GM23248 (cell line): ENCODE measurements at regions not wholly inside any gene's neighbourhood (a gene's known extent, or its start where the extent isn't known, plus 50 kb on each side); places are given as distances from the start of the nearest gene placed in this dataset.

Experiments used
- DNase-seq: peaks from one replicate; pipeline ENCODE4 v3.0.0-alpha.2; 2015
- H2AFZ ChIP-seq: fragments of 200-600 bp; sonication (generic); 2 replicates; pipeline ENCODE4 v1.6.1; 2016; ENCODE audit warnings: antibody characterized with exemption
- H3F3A ChIP-seq: fragments of 200-600 bp; sonication (generic); 2 replicates; pipeline ENCODE4 v1.6.1; 2016; ENCODE audit warnings: mild to moderate bottlenecking, antibody characterized with exemption, mixed run types; ENCODE audit not compliant: insufficient read depth
- H3K27ac ChIP-seq: fragments of 200-600 bp; sonication (generic); 2 replicates; pipeline ENCODE4 v1.5.1; 2016; ENCODE audit warnings: mild to moderate bottlenecking
- H3K27me3 ChIP-seq: fragments of 200-600 bp; sonication (generic); replicated peaks from 2 replicates; pipeline ENCODE4 v1.6.1; 2016; ENCODE audit warnings: mild to moderate bottlenecking; ENCODE audit not compliant: insufficient read depth
- H3K36me3 ChIP-seq: fragments of 200-600 bp; sonication (generic); 2 replicates; pipeline ENCODE4 v1.6.1; 2016; ENCODE audit warnings: low read depth, mild to moderate bottlenecking
- H3K4me1 ChIP-seq: fragments of 200-600 bp; sonication (generic); 2 replicates; pipeline ENCODE4 v1.6.1; 2016; ENCODE audit warnings: mild to moderate bottlenecking; ENCODE audit not compliant: insufficient read depth
- H3K4me2 ChIP-seq: fragments of 200-600 bp; sonication (generic); one replicate; pipeline ENCODE4 v1.6.1; 2016; ENCODE audit warnings: mild to moderate bottlenecking; ENCODE audit not compliant: unreplicated experiment
- H3K4me3 ChIP-seq: fragments of 200-600 bp; sonication (generic); 2 replicates; pipeline ENCODE4 v1.5.1; 2016; ENCODE audit warnings: mild to moderate bottlenecking
- H3K79me2 ChIP-seq: fragments of 200-600 bp; sonication (generic); 2 replicates; pipeline ENCODE4 v1.6.1; 2016; ENCODE audit warnings: mild to moderate bottlenecking; ENCODE audit not compliant: insufficient read depth
- H3K9ac ChIP-seq: fragments of 200-600 bp; sonication (generic); 2 replicates; pipeline ENCODE4 v1.6.1; 2016; ENCODE audit warnings: mild to moderate bottlenecking
- H3K9me2 ChIP-seq: fragments of 200-600 bp; sonication (generic); 2 replicates; pipeline ENCODE4 v1.6.1; 2016; ENCODE audit warnings: mixed run types, mild to moderate bottlenecking, moderate library complexity; ENCODE audit not compliant: insufficient read depth
- H3K9me3 ChIP-seq: fragments of 200-600 bp; sonication (generic); one replicate; pipeline ENCODE4 v1.6.1; 2017; ENCODE audit warnings: low read depth
- H4K20me1 ChIP-seq: fragments of 200-600 bp; sonication (generic); 2 replicates; pipeline ENCODE4 v1.6.0; 2016; ENCODE audit not compliant: insufficient read depth
- EZH2 ChIP-seq: fragments of 200-600 bp; sonication (generic); IDR thresholded peaks from 2 replicates; pipeline ENCODE4 v1.6.1; 2018; ENCODE audit warnings: antibody characterized with exemption, mild to moderate bottlenecking; ENCODE audit not compliant: insufficient read depth, poor library complexity, severe bottlenecking
- EZH2phosphoT487 ChIP-seq: fragments of 200-600 bp; sonication (generic); IDR thresholded peaks from 2 replicates; pipeline ENCODE4 v1.6.1; 2018; ENCODE audit warnings: antibody characterized with exemption, moderate library complexity, mild to moderate bottlenecking, low read depth; ENCODE audit not compliant: insufficient read depth
- WGBS, 2 experiments: methylation state at CpG; one replicate each; pipeline ENCODE4 v1.1.6; 2015 to 2017; ENCODE audit warnings: low lambda C conversion rate in 2 of 2, low coverage in 1 of 2; ENCODE audit errors: missing lambda C conversion rate in 2 of 2; 5-methylcytosine and 5-hydroxymethylcytosine counted together
- in situ Hi-C: fragments of 300-500 bp; cut with MboI; formaldehyde crosslinking; loops from 2 replicates; pipeline ENCODE4 v1.15.0; 2020

DNA sequence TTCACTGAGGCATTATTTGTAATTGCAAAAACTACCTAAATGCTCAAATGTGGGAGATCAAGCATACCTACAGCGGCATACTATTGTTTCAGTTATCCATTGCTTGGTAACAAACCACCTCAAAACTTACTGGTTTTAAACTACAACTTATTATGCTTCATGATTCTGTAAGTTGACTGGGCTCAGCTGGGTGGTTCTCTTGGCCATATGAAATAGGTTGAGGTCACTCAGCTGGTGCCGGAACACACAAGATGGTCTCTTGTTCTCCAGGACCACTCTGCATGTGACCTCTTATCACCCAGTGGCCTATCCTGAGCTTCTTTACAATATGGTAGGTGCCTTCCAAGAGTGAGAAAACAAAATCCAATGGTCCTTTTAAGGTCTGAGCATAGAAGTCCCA, 195.4 kb upstream of the FGGY start:
- DNase-seq, result no peak
- H3K79me2 ChIP-seq, result no peaks in the 10 kb centered on the region
- no peak overlapping the region for H3K4me2 ChIP-seq
- H3K27ac ChIP-seq, result peak overlapping the region; percentile 57
- peaks cover 2% of the 10 kb centered on the region for H3K9me3 ChIP-seq
- H3K9ac ChIP-seq, result no peak overlapping the region
- no peaks in the 10 kb centered on the region for H4K20me1 ChIP-seq
- no peak overlapping the region for H2AFZ ChIP-seq
- H3F3A ChIP-seq, result peaks cover 19% of the 10 kb centered on the region
- in situ Hi-C loops, result no loop called here
- 50% methylated on average over 2 of the region's 2 CpGs for WGBS, 2 experiments
- TF ChIP-seq EZH2 (no peak), EZH2phosphoT487 (no peak)
- peaks cover 11% of the 10 kb centered on the region; the same call in 1 of the 2 replicates for H3K4me1 ChIP-seq
- H3K27me3 ChIP-seq, result no peaks in the 10 kb centered on the region
- no peaks in the 10 kb centered on the region for H3K36me3 ChIP-seq
- H3K9me2 ChIP-seq, result no peaks in the 10 kb centered on the region
- no peak overlapping the region for H3K4me3 ChIP-seq

DNA sequence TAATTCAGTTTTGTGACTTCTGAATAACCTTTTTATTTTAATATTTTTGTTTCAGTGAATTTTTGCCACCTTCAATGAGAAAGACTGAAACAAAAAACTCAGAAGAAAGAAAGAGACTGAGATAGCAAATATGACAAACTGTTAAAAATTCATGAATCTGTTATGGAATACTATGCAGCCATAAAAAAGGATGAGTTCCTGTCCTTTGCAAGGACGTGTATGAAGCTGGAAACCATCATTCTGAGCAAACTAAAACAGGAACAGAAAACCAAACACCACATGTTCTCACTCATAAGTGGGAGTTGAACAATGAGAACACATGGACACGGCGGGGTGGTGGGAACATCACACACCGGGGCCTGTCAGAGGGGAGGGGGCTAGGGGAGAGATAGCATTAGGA, 193.4 kb upstream of the FGGY start:
- no peak overlapping the region for H3K27ac ChIP-seq
- H3K9me3 ChIP-seq, result peaks cover 2% of the 10 kb centered on the region
- H3F3A ChIP-seq, result peaks cover 19% of the 10 kb centered on the region
- no peak overlapping the region for H2AFZ ChIP-seq
- no peaks in the 10 kb centered on the region for H3K36me3 ChIP-seq
- H4K20me1 ChIP-seq, result no peaks in the 10 kb centered on the region
- DNase-seq, result no peak
- H3K4me1 ChIP-seq, result peaks cover 10% of the 10 kb centered on the region; the same call in 1 of the 2 replicates
- no peak overlapping the region for H3K4me2 ChIP-seq
- WGBS, 2 experiments, result 0 to 78% methylated on average over 1 to 4 of the region's 4 CpGs
- H3K79me2 ChIP-seq, result no peaks in the 10 kb centered on the region
- H3K27me3 ChIP-seq, result no peaks in the 10 kb centered on the region
- TF ChIP-seq EZH2, result no peak
- TF ChIP-seq EZH2phosphoT487, result no peak
- no peaks in the 10 kb centered on the region for H3K9me2 ChIP-seq
- in situ Hi-C loops, result no loop called here
- no peak overlapping the region for H3K4me3 ChIP-seq
- no peak overlapping the region for H3K9ac ChIP-seq

DNA sequence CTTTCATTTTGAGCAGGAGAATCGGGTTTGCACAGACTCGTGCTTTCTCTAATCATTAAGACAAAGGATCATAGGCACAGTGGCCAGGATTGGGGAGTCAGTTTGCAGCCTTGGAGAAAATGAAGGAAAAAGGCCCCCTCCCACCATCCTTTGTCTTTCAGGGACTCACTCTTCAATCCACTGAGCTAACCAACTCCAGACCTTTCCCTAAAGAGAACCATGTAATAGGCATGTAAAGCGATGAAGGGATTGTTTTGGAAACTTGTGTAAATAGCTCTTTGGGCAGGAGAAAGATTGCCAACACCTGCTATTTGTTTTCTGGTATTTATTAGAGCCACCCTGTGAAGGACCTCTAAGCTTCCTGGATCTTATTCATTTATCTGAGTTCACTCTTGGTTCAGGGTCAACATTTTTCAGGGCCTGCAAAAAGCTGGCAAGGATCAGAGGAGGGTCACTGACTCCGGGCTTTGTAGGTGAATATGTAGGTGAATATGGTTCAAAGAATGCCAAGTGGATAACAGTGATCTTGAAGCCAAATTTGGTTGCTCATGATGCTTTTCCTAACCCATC, 192.6 kb upstream of the FGGY start:
- in situ Hi-C loops, result no loop called here
- no peak for DNase-seq
- Histone ChIP-seq H3K27ac (no peak overlapping the region), H3F3A (peaks cover 19% of the 10 kb centered on the region), H3K27me3 (no peaks in the 10 kb centered on the region), H3K4me2 (no peak overlapping the region), H4K20me1 (no peaks in the 10 kb centered on the region), H3K4me3 (no peak overlapping the region), H3K9ac (no peak overlapping the region), H3K9me3 (peaks cover 2% of the 10 kb centered on the region), H2AFZ (no peak overlapping the region), H3K79me2 (no peaks in the 10 kb centered on the region), H3K9me2 (no peaks in the 10 kb centered on the region), H3K36me3 (no peaks in the 10 kb centered on the region), H3K4me1 (peaks cover 5% of the 10 kb centered on the region; the same call in 1 of the 2 replicates)
- 47 to 49% methylated on average over 3 to 4 of the region's 4 CpGs for WGBS, 2 experiments
- no peak for TF ChIP-seq EZH2phosphoT487
- TF ChIP-seq EZH2, result no peak

DNA sequence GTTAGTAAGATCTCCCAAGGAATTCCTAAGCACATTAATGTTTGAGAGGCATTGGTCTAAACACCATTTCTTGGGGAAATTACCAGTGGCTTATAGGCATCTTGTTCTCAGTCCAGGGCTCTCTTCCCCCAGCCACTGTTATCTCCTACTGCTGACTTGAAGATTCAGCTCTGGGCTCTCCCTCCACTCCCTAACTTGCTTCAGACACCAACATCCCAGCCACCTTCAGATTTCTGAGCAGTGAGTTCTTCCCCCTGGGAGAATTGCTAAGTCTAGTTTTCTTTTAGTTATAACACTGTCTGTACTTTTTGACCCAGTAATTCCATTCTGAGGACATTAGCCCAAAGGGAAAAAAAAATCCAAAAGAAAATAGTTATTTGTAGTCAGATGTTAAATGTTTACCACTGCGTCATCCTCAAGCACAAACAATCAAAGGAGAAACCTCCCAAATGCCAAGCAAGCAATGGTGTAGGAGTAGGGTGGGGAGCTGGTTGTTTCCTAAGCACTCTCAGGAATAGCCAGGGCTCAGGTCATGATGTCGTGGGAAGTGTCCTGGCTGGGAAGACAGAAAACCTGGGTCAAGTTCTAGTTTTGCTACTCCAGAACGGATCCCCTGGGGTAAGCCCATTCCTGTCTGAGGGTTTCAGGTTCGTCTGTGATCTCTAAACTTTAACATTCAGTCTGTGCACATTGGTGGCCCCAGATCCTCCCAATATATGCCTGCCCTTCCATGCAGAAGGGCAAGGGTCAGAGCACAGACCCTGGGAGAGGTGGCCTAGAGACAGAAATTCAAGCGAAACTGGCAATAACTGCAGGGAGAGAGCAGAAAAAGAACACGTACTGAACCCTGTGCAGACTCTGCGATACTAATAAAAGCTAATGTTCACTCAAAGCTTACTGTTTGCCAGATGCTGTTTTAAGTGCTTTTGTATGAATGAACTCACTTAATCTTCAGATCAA, 191.1 kb upstream of the FGGY start:
- Histone ChIP-seq H2AFZ (0 out of 2 replicates have a peak overlapping the region, but pooled peaks have one; percentile 20), H3K27me3 (no peaks in the 10 kb centered on the region), H3K9ac (no peak overlapping the region), H3K79me2 (no peaks in the 10 kb centered on the region), H4K20me1 (no peaks in the 10 kb centered on the region), H3K36me3 (no peaks in the 10 kb centered on the region), H3K9me2 (no peaks in the 10 kb centered on the region), H3K4me1 (peaks cover 2% of the 10 kb centered on the region; the same call in 1 of the 2 replicates), H3F3A (peaks cover 13% of the 10 kb centered on the region), H3K27ac (no peak overlapping the region), H3K4me2 (no peak overlapping the region), H3K4me3 (no peak overlapping the region), H3K9me3 (peaks cover 2% of the 10 kb centered on the region)
- in situ Hi-C loops, result no loop called here
- 73 to 79% methylated on average over 7 of the region's 7 CpGs for WGBS, 2 experiments
- TF ChIP-seq EZH2phosphoT487, result no peak
- TF ChIP-seq EZH2, result no peak
- no peak for DNase-seq
